ENCODE measurements at regions not wholly inside any gene's neighbourhood (a gene's known extent, or its start where the extent isn't known, plus 50 kb on each side); places are given as distances from the start of the nearest gene placed in this dataset.

DNA sequence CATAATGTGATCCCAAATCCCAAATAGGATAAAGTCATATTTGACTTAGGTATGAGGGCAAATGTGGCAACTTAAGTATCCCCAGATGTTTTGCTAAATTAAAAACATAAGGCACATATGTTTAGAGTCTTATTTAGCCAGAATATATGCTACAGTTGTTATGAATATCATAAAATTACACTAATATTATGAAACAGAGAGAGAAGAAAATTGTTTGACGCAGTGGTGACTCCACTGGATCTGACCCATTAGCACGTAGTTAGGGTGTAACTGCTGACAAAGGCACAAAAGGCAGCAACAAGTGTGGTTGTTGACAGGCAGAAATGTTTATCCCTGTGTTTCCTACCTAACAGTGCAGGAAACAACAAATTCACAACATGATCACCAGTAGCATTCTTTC, 152.4 kb upstream of the THBS2 start:
- TF ChIP-seq, protein P1, sequence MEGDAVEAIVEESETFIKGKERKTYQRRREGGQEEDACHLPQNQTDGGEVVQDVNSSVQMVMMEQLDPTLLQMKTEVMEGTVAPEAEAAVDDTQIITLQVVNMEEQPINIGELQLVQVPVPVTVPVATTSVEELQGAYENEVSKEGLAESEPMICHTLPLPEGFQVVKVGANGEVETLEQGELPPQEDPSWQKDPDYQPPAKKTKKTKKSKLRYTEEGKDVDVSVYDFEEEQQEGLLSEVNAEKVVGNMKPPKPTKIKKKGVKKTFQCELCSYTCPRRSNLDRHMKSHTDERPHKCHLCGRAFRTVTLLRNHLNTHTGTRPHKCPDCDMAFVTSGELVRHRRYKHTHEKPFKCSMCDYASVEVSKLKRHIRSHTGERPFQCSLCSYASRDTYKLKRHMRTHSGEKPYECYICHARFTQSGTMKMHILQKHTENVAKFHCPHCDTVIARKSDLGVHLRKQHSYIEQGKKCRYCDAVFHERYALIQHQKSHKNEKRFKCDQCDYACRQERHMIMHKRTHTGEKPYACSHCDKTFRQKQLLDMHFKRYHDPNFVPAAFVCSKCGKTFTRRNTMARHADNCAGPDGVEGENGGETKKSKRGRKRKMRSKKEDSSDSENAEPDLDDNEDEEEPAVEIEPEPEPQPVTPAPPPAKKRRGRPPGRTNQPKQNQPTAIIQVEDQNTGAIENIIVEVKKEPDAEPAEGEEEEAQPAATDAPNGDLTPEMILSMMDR (optimal IDR thresholded peaks at IDR 0.05 in 1 of 3, IDR thresholded peaks at IDR 0.05 in 1 of 3, conservative IDR thresholded peaks at IDR 0.05 in 1 of 3; ENCODE audit: extremely low read depth in 1 of 3, insufficient read depth in 2 of 3, low read length in 3 of 3), result no peak
- TF ChIP-seq EZH2 (IDR thresholded peaks at IDR 0.05; ENCODE audit: low read length), result no peak

All from keratinocyte (primary cell).